Endothelial cell of umbilical vein (primary cell): ENCODE measurements at regions not wholly inside any gene's neighbourhood (a gene's known extent, or its start where the extent isn't known, plus 50 kb on each side); places are given as distances from the start of the nearest gene placed in this dataset.
"Not testable (repeated sequence)": the region's sequence is repeated elsewhere in the genome, so short reads cannot be mapped to it uniquely, and the experiment has no call there.

Source experiments
- FOS ChIP-seq: IDR thresholded peaks from 2 replicates; pipeline ENCODE4 v1.6.1; 2011; ENCODE audit warnings: mild to moderate bottlenecking, low read length, moderate library complexity, borderline replicate concordance; ENCODE audit not compliant: insufficient read depth
- POLR2A ChIP-seq: IDR thresholded peaks from 2 replicates; pipeline ENCODE4 v1.6.1; 2012; ENCODE audit warnings: low read depth, mild to moderate bottlenecking, control low read depth, low read length
- TF ChIP-seq, protein P1 (sequence below), 2 donors: IDR thresholded peaks; 1 replicate in 1 of 2; 2 replicates in 1 of 2; pipeline ENCODE4 v1.5.1; 2011; ENCODE audit warnings: low read length in 2 of 2, mild to moderate bottlenecking in 2 of 2, moderate library complexity in 2 of 2, control low read depth in 1 of 2, inconsistent platforms in 1 of 2, low read depth in 1 of 2; ENCODE audit not compliant: insufficient read depth in 1 of 2; ENCODE audit errors: extremely low read depth in 1 of 2

DNA sequence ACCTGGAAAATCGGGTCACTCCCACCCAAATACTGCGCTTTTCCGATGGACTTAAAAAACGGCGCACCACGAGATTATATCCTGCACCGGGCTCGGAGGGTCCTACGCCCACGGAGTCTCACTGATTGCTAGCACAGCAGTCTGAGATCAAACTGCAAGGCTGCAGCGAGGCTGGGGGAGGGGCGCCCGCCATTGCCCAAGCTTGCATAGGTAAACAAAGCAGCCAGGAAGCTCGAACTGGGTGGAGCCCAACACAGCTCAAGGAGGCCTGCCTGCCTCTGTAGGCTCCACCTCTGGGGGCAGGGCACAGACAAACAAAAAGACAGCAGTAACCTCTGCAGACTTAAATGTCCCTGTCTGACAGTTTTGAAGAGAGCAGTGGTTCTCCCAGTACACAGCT is 226.5 kb upstream of the RGMB start:
- TF ChIP-seq, protein P1, sequence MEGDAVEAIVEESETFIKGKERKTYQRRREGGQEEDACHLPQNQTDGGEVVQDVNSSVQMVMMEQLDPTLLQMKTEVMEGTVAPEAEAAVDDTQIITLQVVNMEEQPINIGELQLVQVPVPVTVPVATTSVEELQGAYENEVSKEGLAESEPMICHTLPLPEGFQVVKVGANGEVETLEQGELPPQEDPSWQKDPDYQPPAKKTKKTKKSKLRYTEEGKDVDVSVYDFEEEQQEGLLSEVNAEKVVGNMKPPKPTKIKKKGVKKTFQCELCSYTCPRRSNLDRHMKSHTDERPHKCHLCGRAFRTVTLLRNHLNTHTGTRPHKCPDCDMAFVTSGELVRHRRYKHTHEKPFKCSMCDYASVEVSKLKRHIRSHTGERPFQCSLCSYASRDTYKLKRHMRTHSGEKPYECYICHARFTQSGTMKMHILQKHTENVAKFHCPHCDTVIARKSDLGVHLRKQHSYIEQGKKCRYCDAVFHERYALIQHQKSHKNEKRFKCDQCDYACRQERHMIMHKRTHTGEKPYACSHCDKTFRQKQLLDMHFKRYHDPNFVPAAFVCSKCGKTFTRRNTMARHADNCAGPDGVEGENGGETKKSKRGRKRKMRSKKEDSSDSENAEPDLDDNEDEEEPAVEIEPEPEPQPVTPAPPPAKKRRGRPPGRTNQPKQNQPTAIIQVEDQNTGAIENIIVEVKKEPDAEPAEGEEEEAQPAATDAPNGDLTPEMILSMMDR (IDR thresholded peaks at IDR 0.05; ENCODE audit: extremely low read depth in 1 of 2, insufficient read depth in 1 of 2, low read depth in 1 of 2, low read length in 2 of 2), result not testable (repeated sequence)
- TF ChIP-seq POLR2A, FOS: not testable (repeated sequence)
